ENCODE measurements at regions not wholly inside any gene's neighbourhood (a gene's known extent, or its start where the extent isn't known, plus 50 kb on each side); places are given as distances from the start of the nearest gene placed in this dataset.
A peak's percentile ranks its signal among the peaks of the same experiment; 100 is the strongest.

DNA sequence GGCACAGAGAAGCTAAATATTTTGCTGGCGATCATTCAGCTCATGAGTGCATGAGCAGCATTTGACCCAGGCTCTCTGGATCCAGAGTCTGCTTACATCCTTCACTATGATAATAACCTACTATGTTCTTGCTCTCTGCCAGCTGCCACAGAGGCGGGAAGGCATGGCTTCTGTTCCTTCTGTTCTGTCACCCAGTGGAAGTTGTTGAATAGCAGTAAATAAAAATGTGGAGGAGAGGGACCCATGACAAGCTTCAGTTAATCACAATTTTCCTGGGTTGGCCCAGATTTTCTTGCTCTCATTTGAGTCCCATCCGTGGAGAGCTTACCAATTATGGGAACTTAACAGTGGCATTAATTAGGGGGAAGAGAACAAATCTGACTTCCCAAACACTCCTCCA lies 250.1 kb upstream of the NOCT start:
- DNase-seq (ENCODE audit: insufficient read length, low spot score) (no peak), FAIRE-seq (no peak)
- no peak for TF ChIP-seq PAX5 (IDR thresholded peaks at IDR 0.05; ENCODE audit: insufficient read depth, low read length, severe bottlenecking)
- no peak for TF ChIP-seq TAF1 (IDR thresholded peaks at IDR 0.05; ENCODE audit: low read depth, low read length)
- TF ChIP-seq POLR2AphosphoS5 (IDR thresholded peaks at IDR 0.05; ENCODE audit: low read depth, low read length): no peak
- no peak for TF ChIP-seq POLR2A (IDR thresholded peaks at IDR 0.05; ENCODE audit: low read depth, low read length)
- no peak for TF ChIP-seq SPI1 (IDR thresholded peaks at IDR 0.05; ENCODE audit: low read depth, low read length)
- TF ChIP-seq POU2F2 (IDR thresholded peaks at IDR 0.05; ENCODE audit: low read depth, low read length): no peak

GRCh38 chr4:138761638-138762220 lies 253.9 kb upstream of the NOCT start:
- DNase-seq (ENCODE audit: insufficient read length, low spot score) (no peak), FAIRE-seq (no peak)
- no peak for TF ChIP-seq TAF1 (IDR thresholded peaks at IDR 0.05; ENCODE audit: low read depth, low read length)
- no peak for TF ChIP-seq PAX5 (IDR thresholded peaks at IDR 0.05; ENCODE audit: insufficient read depth, low read length, severe bottlenecking)
- peak; percentile 32; the same call in 1 of the 2 replicates for TF ChIP-seq SPI1 (IDR thresholded peaks at IDR 0.05; ENCODE audit: low read depth, low read length)
- TF ChIP-seq POLR2A (IDR thresholded peaks at IDR 0.05; ENCODE audit: low read depth, low read length): no peak

- TF ChIP-seq TAF1 (IDR thresholded peaks at IDR 0.05; ENCODE audit: low read depth, low read length) (no peak), POLR2AphosphoS5 (IDR thresholded peaks at IDR 0.05; ENCODE audit: low read depth, low read length) (no peak)
- FAIRE-seq (no peak), DNase-seq (ENCODE audit: insufficient read length, low spot score) (no peak)
These were observed 256.1 kb upstream of the NOCT start for GRCh38 chr4:138759554-138759902.

DNA sequence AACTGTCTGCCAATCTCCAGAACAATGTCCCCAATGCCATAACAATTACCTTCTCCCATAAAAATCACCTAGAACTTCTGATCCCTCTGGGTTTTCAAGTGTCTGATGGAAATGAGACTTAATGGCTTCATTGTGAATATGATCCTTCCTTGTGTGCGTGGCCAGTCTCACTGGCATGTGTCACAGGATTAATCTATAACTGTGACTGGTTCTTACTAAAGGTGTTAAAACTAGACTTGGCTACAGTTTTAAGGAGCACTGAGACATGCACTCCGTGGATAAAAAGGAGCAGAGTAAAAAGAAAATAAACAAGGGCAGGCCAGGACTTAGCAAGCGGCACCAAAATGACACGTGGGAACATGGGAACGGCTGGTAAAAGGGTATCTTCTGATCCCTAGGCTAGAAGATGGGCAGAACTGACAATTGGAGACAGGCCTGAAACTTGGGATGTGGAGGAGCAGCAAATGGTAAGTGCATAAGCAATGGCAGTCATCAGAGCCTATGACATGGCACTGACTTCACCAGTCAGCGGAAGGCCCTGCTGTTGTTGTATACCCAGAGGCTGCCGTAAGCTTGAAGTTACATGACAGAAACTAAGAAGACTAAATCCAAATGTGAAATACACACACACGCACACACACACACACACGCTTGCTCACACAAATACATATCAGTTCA lies 256.6 kb upstream of the NOCT start:
- TF ChIP-seq POLR2AphosphoS5 (IDR thresholded peaks at IDR 0.05; ENCODE audit: low read depth, low read length): no peak
- DNase-seq (ENCODE audit: insufficient read length, low spot score): no peak
- FAIRE-seq: no peak

- TF ChIP-seq POLR2AphosphoS5 (IDR thresholded peaks at IDR 0.05; ENCODE audit: low read depth, low read length) (no peak), TAF1 (IDR thresholded peaks at IDR 0.05; ENCODE audit: low read depth, low read length) (no peak)
- FAIRE-seq (no peak), DNase-seq (ENCODE audit: insufficient read length, low spot score) (no peak)
These were observed 257.4 kb upstream of the NOCT start for GRCh38 chr4:138758196-138758595.

GRCh38 chr4:138757432-138757831 lies 258.1 kb upstream of the NOCT start:
- DNase-seq (ENCODE audit: insufficient read length, low spot score) (no peak), FAIRE-seq (no peak)
- TF ChIP-seq PAX5 (IDR thresholded peaks at IDR 0.05; ENCODE audit: insufficient read depth, low read length, severe bottlenecking) (no peak), TAF1 (IDR thresholded peaks at IDR 0.05; ENCODE audit: low read depth, low read length) (no peak), POLR2A (IDR thresholded peaks at IDR 0.05; ENCODE audit: low read depth, low read length) (no peak), POU2F2 (IDR thresholded peaks at IDR 0.05; ENCODE audit: low read depth, low read length) (no peak)

DNA sequence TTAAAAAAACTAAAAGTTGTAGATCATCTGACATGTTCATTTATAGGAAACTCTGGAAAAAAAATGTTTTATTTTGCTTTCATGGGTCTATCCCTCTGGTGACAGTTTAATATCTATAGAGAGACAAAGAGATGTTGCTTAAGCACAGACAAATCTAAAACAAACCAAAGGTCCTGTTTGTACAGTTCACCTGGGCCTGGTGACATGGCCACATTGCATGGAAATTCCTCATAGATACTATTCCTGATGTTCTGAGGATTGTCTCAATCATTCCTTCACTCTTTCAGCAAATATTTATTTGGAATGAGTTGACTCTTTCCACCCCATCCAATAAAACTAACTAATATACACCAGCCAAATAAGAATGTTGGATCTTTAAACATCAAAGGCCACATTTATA lies 259.1 kb upstream of the NOCT start:
- TF ChIP-seq SPI1 (IDR thresholded peaks at IDR 0.05; ENCODE audit: low read depth, low read length): no peak
- TF ChIP-seq PAX5 (IDR thresholded peaks at IDR 0.05; ENCODE audit: insufficient read depth, low read length, severe bottlenecking): no peak
- FAIRE-seq (no peak), DNase-seq (ENCODE audit: insufficient read length, low spot score) (no peak)

- FAIRE-seq: no peak
- TF ChIP-seq SPI1 (IDR thresholded peaks at IDR 0.05; ENCODE audit: low read depth, low read length) (no peak), POU2F2 (IDR thresholded peaks at IDR 0.05; ENCODE audit: low read depth, low read length) (no peak), POLR2AphosphoS5 (IDR thresholded peaks at IDR 0.05; ENCODE audit: low read depth, low read length) (no peak), POLR2A (IDR thresholded peaks at IDR 0.05; ENCODE audit: low read depth, low read length) (no peak), TAF1 (IDR thresholded peaks at IDR 0.05; ENCODE audit: low read depth, low read length) (no peak), PAX5 (IDR thresholded peaks at IDR 0.05; ENCODE audit: insufficient read depth, low read length, severe bottlenecking) (no peak)
- DNase-seq (ENCODE audit: insufficient read length, low spot score): no peak
These were observed 264.3 kb upstream of the NOCT start for GRCh38 chr4:138751309-138751708.

DNA sequence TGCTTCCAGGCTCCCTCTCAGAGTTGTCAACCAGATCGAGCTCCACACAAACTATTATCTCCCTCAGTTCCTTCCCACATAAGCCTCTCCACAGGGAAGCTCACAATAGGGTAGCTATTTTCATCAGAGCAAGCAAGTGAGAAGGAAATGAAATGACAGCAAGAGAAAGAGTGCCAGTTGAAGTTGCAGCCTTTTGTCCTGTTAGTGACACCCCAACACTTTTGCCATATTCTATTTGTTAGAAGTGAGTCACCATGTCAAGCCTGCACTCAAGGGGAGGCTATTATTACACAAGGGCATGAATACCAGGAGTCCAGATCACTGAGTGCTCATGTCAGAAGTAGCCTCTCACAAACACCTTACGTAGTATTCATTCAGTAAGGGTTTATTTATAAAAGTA lies 266.3 kb upstream of the NOCT start:
- DNase-seq (ENCODE audit: insufficient read length, low spot score) (no peak), FAIRE-seq (no peak)
- TF ChIP-seq POLR2AphosphoS5 (IDR thresholded peaks at IDR 0.05; ENCODE audit: low read depth, low read length) (no peak), SPI1 (IDR thresholded peaks at IDR 0.05; ENCODE audit: low read depth, low read length) (no peak), TAF1 (IDR thresholded peaks at IDR 0.05; ENCODE audit: low read depth, low read length) (no peak), PAX5 (IDR thresholded peaks at IDR 0.05; ENCODE audit: insufficient read depth, low read length, severe bottlenecking) (no peak), POLR2A (IDR thresholded peaks at IDR 0.05; ENCODE audit: low read depth, low read length) (no peak), POU2F2 (IDR thresholded peaks at IDR 0.05; ENCODE audit: low read depth, low read length) (no peak)

GRCh38 chr4:138741766-138742377 lies 273.7 kb upstream of the NOCT start:
- TF ChIP-seq POLR2A (IDR thresholded peaks at IDR 0.05; ENCODE audit: low read depth, low read length): no peak
- no peak for TF ChIP-seq POU2F2 (IDR thresholded peaks at IDR 0.05; ENCODE audit: low read depth, low read length)
- FAIRE-seq: no peak
- DNase-seq (ENCODE audit: insufficient read length, low spot score): no peak

All from GM12891 (cell line).